ENCODE measurements at regions not wholly inside any gene's neighbourhood (a gene's known extent, or its start where the extent isn't known, plus 50 kb on each side); places are given as distances from the start of the nearest gene placed in this dataset.

DNA sequence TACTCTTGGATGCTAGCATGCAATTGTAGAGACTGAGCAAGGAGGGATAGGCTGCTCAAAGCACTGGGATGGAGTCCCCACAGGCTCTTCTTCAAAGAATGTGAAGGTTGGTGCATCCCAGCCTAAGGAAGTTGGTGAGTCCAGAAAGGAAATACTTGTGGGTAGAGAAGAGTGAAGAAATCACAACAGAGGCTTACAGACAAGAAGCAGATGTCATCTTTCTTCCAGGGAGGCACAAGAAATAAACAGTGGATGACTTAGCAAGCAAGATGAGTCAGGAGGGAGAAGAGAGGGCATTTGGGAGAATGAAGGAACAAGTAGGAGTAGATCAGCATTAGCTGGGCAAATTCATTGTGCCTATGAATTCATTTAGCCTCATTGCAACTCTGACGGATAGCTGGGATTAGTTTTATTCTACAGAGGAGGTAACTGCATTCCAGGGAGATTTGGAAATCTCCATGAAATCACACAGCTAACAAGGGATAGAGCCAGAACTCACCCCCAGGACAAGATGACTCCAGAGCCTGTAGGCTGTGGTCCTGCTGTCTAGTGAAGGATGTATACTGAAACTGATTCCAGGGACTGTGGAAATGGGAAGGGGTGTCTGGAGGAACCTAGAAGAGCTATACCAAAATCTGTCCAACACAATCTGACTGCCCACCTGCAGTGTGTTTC lies 125.8 kb upstream of the SPTLC3 start:
- no peak for DNase-seq (ENCODE audit: extremely low spot score)
- POLR2A ChIA-PET: no interaction called here
- CTCF ChIA-PET: no interaction called here
- TF ChIP-seq BHLHE40 (IDR thresholded peaks at IDR 0.05; ENCODE audit: borderline replicate concordance) (no peak), L3MBTL2 (conservative IDR thresholded peaks at IDR 0.05) (no peak), SP1 (IDR thresholded peaks at IDR 0.05) (no peak), ZNF384 (IDR thresholded peaks at IDR 0.05) (no peak), SUZ12 (IDR thresholded peaks at IDR 0.05) (no peak), CTBP1 (IDR thresholded peaks at IDR 0.05; ENCODE audit: borderline replicate concordance) (no peak), FOXM1 (IDR thresholded peaks at IDR 0.05; ENCODE audit: borderline replicate concordance) (no peak), ARNT (IDR thresholded peaks at IDR 0.05) (no peak), FOXA1 (IDR thresholded peaks at IDR 0.05) (no peak), TARDBP (IDR thresholded peaks at IDR 0.05) (no peak)
- TF ChIP-seq, protein P1, sequence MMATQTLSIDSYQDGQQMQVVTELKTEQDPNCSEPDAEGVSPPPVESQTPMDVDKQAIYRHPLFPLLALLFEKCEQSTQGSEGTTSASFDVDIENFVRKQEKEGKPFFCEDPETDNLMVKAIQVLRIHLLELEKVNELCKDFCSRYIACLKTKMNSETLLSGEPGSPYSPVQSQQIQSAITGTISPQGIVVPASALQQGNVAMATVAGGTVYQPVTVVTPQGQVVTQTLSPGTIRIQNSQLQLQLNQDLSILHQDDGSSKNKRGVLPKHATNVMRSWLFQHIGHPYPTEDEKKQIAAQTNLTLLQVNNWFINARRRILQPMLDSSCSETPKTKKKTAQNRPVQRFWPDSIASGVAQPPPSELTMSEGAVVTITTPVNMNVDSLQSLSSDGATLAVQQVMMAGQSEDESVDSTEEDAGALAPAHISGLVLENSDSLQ (IDR thresholded peaks at IDR 0.05): no peak

DNA sequence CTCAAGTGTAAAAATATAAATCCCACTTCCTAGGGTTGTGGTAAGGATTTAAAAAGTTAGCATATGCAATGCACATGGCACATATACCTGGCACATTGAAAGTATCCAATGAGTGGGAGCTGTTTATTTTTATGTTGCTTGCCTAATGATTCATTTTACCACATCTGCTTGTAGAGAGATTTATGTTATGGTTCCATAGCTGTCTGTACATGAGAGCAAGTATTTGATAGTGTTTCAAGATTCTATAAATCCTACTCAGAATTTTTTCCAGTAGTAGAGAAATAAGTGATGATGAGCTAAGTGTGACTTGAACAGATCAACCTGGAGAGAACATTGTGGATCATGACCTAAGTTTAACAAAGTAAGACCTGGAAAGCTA lies 125.3 kb upstream of the SPTLC3 start:
- CTCF ChIA-PET: no interaction called here
- POLR2A ChIA-PET: no interaction called here
- TF ChIP-seq ZNF384 (IDR thresholded peaks at IDR 0.05) (no peak), ARNT (IDR thresholded peaks at IDR 0.05) (no peak), TARDBP (IDR thresholded peaks at IDR 0.05) (no peak), SUZ12 (IDR thresholded peaks at IDR 0.05) (no peak), SP1 (IDR thresholded peaks at IDR 0.05) (no peak), BHLHE40 (IDR thresholded peaks at IDR 0.05; ENCODE audit: borderline replicate concordance) (no peak), FOXK2 (IDR thresholded peaks at IDR 0.05) (no peak), FOXA1 (IDR thresholded peaks at IDR 0.05) (no peak), CTBP1 (IDR thresholded peaks at IDR 0.05; ENCODE audit: borderline replicate concordance) (no peak)
- TF ChIP-seq, protein P1 (IDR thresholded peaks at IDR 0.05): no peak
- no peak for DNase-seq (ENCODE audit: extremely low spot score)

DNA sequence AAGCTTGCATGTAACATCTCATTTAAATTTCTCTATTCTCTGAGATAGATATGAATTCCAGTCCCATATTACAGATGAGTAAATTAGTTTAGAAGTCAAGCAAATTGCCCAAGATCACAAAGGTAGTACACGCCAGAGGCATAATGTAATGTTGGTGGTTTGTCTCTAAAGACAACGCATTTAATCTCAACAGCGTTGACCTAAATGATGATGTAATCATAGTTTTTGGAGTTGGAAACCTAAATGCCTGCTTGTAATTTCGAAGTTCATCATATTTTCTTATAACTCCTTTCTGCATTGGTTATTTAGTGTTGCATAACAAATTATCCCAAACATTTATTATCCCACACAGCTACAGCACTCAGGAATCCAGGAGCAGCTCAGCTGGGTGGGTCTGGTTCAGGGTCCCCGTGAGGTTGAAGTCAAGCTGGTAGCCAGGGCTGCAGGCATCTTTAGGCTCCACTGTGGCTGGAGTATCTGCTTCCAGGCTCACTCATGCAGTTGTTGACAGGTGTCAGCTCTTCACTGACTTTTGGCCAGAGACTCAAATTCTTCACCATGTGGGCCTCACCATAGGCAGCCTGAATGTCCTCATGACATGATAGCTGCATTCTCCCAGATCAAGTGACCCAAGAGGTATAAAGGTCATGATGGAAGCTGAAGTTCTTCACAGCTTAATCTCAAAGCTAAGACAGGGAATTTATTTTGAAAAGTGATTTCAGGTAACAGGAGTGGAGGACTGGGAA lies 122.0 kb upstream of the SPTLC3 start:
- CTCF ChIA-PET: no interaction called here
- POLR2A ChIA-PET: no interaction called here
- TF ChIP-seq LEF1 (IDR thresholded peaks at IDR 0.05; ENCODE audit: borderline replicate concordance): no peak
- no peak for TF ChIP-seq ELF4 (IDR thresholded peaks at IDR 0.05)
- TF ChIP-seq BHLHE40 (IDR thresholded peaks at IDR 0.05; ENCODE audit: borderline replicate concordance): no peak
- TF ChIP-seq SUZ12 (IDR thresholded peaks at IDR 0.05): no peak
- TF ChIP-seq ZNF384 (IDR thresholded peaks at IDR 0.05): no peak
- no peak for TF ChIP-seq FOXK2 (IDR thresholded peaks at IDR 0.05)
- no peak for TF ChIP-seq SP1 (IDR thresholded peaks at IDR 0.05)
- no peak for TF ChIP-seq FOXA1 (IDR thresholded peaks at IDR 0.05)
- TF ChIP-seq L3MBTL2 (conservative IDR thresholded peaks at IDR 0.05): no peak
- no peak for TF ChIP-seq CTBP1 (IDR thresholded peaks at IDR 0.05; ENCODE audit: borderline replicate concordance)
- no peak for TF ChIP-seq HDGF (IDR thresholded peaks at IDR 0.05; ENCODE audit: borderline replicate concordance)
- TF ChIP-seq NFRKB (IDR thresholded peaks at IDR 0.05): no peak
- no peak for TF ChIP-seq FOXM1 (IDR thresholded peaks at IDR 0.05; ENCODE audit: borderline replicate concordance)
- TF ChIP-seq, protein P1 (IDR thresholded peaks at IDR 0.05): no peak
- TF ChIP-seq TARDBP (IDR thresholded peaks at IDR 0.05): no peak
- TF ChIP-seq ARNT (IDR thresholded peaks at IDR 0.05): no peak
- no peak for DNase-seq (ENCODE audit: extremely low spot score)

DNA sequence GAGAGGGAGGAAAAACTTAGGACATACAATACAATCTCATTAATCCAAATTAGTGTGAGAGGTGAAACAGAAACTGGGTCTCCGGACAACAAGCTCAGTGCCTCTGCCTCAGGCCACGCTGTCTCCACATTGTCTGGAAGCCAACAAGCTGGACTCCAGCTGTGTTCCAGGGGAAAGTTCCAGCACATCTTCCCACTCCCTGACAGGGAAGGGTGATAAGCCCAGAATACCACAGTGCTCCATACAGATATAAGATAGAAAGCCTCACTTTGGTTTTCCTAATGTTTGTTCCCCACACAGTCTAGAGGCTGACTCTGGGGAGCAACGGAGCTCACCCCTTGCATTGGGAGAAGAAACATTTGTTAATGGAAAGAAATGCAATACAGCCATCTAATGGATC lies 117.1 kb upstream of the SPTLC3 start:
- DNase-seq (ENCODE audit: extremely low spot score): no peak
- CTCF ChIA-PET: no interaction called here
- POLR2A ChIA-PET: no interaction called here
- TF ChIP-seq, protein P1 (IDR thresholded peaks at IDR 0.05): no peak
- TF ChIP-seq BHLHE40 (IDR thresholded peaks at IDR 0.05; ENCODE audit: borderline replicate concordance) (no peak), FOXM1 (IDR thresholded peaks at IDR 0.05; ENCODE audit: borderline replicate concordance) (no peak), ARNT (IDR thresholded peaks at IDR 0.05) (no peak), NFRKB (IDR thresholded peaks at IDR 0.05) (no peak), SUZ12 (IDR thresholded peaks at IDR 0.05) (no peak)

DNA sequence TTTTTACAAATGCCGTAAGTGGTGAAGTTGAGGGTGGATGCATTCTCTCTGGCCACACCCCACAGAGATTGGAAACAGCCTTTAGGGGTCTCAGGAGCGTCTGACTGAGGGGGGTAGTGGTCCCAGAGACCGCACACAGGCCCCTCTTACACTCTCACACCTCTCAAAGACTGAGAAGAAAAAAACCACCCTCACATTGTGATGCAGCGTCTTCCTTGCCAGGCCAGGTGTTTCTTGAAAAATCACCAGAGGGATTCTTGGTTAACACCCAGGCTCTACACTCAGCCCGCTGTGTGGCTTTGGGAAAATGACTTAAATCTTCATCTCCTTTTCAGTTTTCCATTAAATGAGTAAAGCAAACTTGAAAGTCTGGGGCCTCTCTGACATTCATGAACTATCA lies 115.8 kb upstream of the SPTLC3 start:
- CTCF ChIA-PET: interaction anchor here (1.3 kb wide), 1 partner anchor 16 kb away, joined by 3 read pairs; no protein-coding TSS in a partner anchor
- TF ChIP-seq NFRKB (IDR thresholded peaks at IDR 0.05) (no peak), CTBP1 (IDR thresholded peaks at IDR 0.05; ENCODE audit: borderline replicate concordance) (no peak), LEF1 (IDR thresholded peaks at IDR 0.05; ENCODE audit: borderline replicate concordance) (no peak), SUZ12 (IDR thresholded peaks at IDR 0.05) (no peak)
- POLR2A ChIA-PET: no interaction called here
- DNase-seq (ENCODE audit: extremely low spot score): no peak

DNA sequence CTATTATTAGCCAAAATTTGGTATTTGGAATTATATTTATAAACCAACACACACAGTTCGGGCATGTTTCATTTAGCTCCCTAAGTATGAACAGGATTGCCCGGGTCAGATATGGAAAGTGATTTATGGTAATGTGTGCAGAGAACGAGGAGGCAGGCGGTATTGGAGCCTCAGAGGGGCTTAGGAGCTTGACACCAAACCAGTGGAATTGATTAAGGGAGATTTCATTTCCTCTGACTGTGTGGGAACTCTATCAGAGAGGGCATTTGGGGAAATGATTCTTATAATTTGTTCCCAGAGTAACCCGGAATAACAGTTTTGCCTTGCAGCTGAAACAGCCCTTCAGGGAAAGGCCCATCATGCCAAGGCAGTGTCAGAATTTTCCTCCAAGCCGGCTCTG lies 115.1 kb upstream of the SPTLC3 start:
- DNase-seq (ENCODE audit: extremely low spot score): no peak
- no peak for TF ChIP-seq HDGF (IDR thresholded peaks at IDR 0.05; ENCODE audit: borderline replicate concordance)
- no peak for TF ChIP-seq L3MBTL2 (conservative IDR thresholded peaks at IDR 0.05)
- TF ChIP-seq FOXM1 (IDR thresholded peaks at IDR 0.05; ENCODE audit: borderline replicate concordance): no peak
- TF ChIP-seq LEF1 (IDR thresholded peaks at IDR 0.05; ENCODE audit: borderline replicate concordance): no peak
- no peak for TF ChIP-seq TARDBP (IDR thresholded peaks at IDR 0.05)
- TF ChIP-seq FOXA1 (IDR thresholded peaks at IDR 0.05): no peak
- TF ChIP-seq BHLHE40 (IDR thresholded peaks at IDR 0.05; ENCODE audit: borderline replicate concordance): no peak
- TF ChIP-seq SUZ12 (IDR thresholded peaks at IDR 0.05): no peak
- TF ChIP-seq ZNF384 (IDR thresholded peaks at IDR 0.05): no peak
- TF ChIP-seq, protein P1 (IDR thresholded peaks at IDR 0.05): no peak
- no peak for TF ChIP-seq CTBP1 (IDR thresholded peaks at IDR 0.05; ENCODE audit: borderline replicate concordance)
- TF ChIP-seq ELF4 (IDR thresholded peaks at IDR 0.05): no peak
- no peak for TF ChIP-seq FOXK2 (IDR thresholded peaks at IDR 0.05)
- TF ChIP-seq NFRKB (IDR thresholded peaks at IDR 0.05): no peak
- TF ChIP-seq SP1 (IDR thresholded peaks at IDR 0.05): no peak
- no peak for TF ChIP-seq ARNT (IDR thresholded peaks at IDR 0.05)
- POLR2A ChIA-PET: no interaction called here
- CTCF ChIA-PET: interaction anchor here (1.3 kb wide), 1 partner anchor 17 kb away, joined by 3 read pairs; no protein-coding TSS in a partner anchor

Data from HEK293T (cell line).